BE2C (cell line): ENCODE measurements at regions not wholly inside any gene's neighbourhood (a gene's known extent, or its start where the extent isn't known, plus 50 kb on each side); places are given as distances from the start of the nearest gene placed in this dataset.

Experiments
- DNase-seq: peaks from one replicate; pipeline ENCODE4 v3.0.0-alpha.2; 2020
- H3K27me3 ChIP-seq: fragments of 250-450 bp; sonication (Bioruptor Pico); 2 replicates; pipeline ENCODE4 v1.5.1; 2020; ENCODE audit warnings: mild to moderate bottlenecking
- H3K36me3 ChIP-seq: fragments of 250-450 bp; sonication (Bioruptor Pico); 2 replicates; pipeline ENCODE4 v1.5.1; 2020; ENCODE audit warnings: mild to moderate bottlenecking
- H3K4me1 ChIP-seq: fragments of 250-450 bp; sonication (Bioruptor Pico); 2 replicates; pipeline ENCODE4 v1.5.1; 2020
- H3K4me3 ChIP-seq: 2 replicates; pipeline ENCODE4 v1.5.1; 2011; ENCODE audit warnings: low read depth, low read length
- H3K9me3 ChIP-seq: fragments of 250-450 bp; sonication (Bioruptor Pico); 2 replicates; pipeline ENCODE4 v1.5.1; 2020
- TF ChIP-seq, protein P1 (sequence below): IDR thresholded peaks from 2 replicates; pipeline ENCODE4 v1.5.1; 2012; ENCODE audit warnings: mild to moderate bottlenecking, low read depth, low read length

DNA sequence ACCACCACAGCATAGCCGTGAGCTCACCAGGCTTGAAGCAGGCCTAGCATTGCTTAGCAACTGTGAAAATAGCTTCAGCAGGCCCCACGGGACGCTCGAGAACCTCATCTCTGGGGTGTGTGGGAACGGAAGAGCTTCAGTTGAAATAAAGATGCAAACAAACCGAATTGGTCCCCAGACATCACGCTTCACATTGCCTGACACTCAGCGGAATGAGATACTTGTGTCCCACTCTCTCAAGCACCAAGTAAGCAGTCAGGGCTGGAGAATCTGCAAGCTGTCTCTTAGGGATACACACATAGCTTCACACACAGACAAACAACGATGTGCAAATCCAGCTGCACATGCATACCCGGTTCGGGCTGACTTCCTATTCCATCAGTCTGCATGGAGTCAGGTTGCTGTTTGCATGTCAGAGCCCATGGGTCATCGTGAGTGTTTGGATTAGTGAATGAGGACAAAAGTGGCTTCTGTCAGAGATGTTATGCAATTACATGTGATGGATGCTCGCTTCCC lies 205.7 kb downstream of the SNX19 start:
- no peaks in the 10 kb centered on the region for H3K36me3 ChIP-seq
- H3K4me3 ChIP-seq, result no peak overlapping the region
- no peaks in the 10 kb centered on the region for H3K4me1 ChIP-seq
- H3K27me3 ChIP-seq, result no peaks in the 10 kb centered on the region
- no peak for DNase-seq
- TF ChIP-seq, protein P1, sequence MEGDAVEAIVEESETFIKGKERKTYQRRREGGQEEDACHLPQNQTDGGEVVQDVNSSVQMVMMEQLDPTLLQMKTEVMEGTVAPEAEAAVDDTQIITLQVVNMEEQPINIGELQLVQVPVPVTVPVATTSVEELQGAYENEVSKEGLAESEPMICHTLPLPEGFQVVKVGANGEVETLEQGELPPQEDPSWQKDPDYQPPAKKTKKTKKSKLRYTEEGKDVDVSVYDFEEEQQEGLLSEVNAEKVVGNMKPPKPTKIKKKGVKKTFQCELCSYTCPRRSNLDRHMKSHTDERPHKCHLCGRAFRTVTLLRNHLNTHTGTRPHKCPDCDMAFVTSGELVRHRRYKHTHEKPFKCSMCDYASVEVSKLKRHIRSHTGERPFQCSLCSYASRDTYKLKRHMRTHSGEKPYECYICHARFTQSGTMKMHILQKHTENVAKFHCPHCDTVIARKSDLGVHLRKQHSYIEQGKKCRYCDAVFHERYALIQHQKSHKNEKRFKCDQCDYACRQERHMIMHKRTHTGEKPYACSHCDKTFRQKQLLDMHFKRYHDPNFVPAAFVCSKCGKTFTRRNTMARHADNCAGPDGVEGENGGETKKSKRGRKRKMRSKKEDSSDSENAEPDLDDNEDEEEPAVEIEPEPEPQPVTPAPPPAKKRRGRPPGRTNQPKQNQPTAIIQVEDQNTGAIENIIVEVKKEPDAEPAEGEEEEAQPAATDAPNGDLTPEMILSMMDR, result no peak
- no peaks in the 10 kb centered on the region; the same call in 1 of the 2 replicates for H3K9me3 ChIP-seq

- Histone ChIP-seq H3K36me3 (no peaks in the 10 kb centered on the region), H3K4me3 (no peak overlapping the region), H3K27me3 (no peaks in the 10 kb centered on the region), H3K4me1 (no peaks in the 10 kb centered on the region), H3K9me3 (no peaks in the 10 kb centered on the region; the same call in 1 of the 2 replicates)
- TF ChIP-seq, protein P1, result no peak
- no peak for DNase-seq
These were observed 205.1 kb downstream of the SNX19 start for GRCh38 chr11:130711193-130711592.

GRCh38 chr11:130712480-130712879 lies 203.8 kb downstream of the SNX19 start:
- Histone ChIP-seq H3K9me3 (no peaks in the 10 kb centered on the region; the same call in 1 of the 2 replicates), H3K4me1 (no peaks in the 10 kb centered on the region)
- TF ChIP-seq, protein P1, result no peak

GRCh38 chr11:130715085-130715876 lies 201.0 kb downstream of the SNX19 start:
- H3K9me3 ChIP-seq, result no peaks in the 10 kb centered on the region; the same call in 1 of the 2 replicates
- no peaks in the 10 kb centered on the region for H3K36me3 ChIP-seq
- no peaks in the 10 kb centered on the region for H3K4me1 ChIP-seq
- no peak for DNase-seq
- no peaks in the 10 kb centered on the region; the same call in 1 of the 2 replicates for H3K27me3 ChIP-seq
- H3K4me3 ChIP-seq, result no peak overlapping the region
- TF ChIP-seq, protein P1, result no peak

More at GRCh38 chr11:130712480-130712879, 203.8 kb downstream of the SNX19 start:
- no peaks in the 10 kb centered on the region; the same call in 1 of the 2 replicates for H3K27me3 ChIP-seq
- H3K36me3 ChIP-seq, result no peaks in the 10 kb centered on the region
- H3K4me3 ChIP-seq, result no peak overlapping the region
- no peak for DNase-seq

DNA sequence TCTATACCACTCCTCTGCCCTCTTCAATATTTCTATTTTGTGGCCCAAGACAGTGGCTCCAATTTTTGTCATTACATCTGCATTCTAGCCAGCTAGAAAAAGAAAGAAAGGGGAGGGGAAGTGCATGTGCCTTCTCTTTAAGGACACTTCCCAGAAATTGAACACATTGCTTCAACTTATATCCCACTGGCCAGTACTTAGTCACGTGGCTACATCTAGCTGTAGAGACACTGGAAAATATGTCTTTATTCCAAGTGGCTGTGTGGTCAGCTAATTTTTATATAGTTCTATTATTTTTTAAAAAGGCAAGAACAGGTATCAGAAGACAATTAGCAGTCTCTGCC lies 200.4 kb downstream of the SNX19 start:
- no peaks in the 10 kb centered on the region; the same call in 1 of the 2 replicates for H3K27me3 ChIP-seq
- no peak overlapping the region for H3K4me3 ChIP-seq
- no peaks in the 10 kb centered on the region; the same call in 1 of the 2 replicates for H3K9me3 ChIP-seq
- no peaks in the 10 kb centered on the region for H3K36me3 ChIP-seq
- no peaks in the 10 kb centered on the region for H3K4me1 ChIP-seq
- TF ChIP-seq, protein P1, result no peak
- no peak for DNase-seq

GRCh38 chr11:130718120-130718519 lies 198.2 kb downstream of the SNX19 start:
- H3K36me3 ChIP-seq, result no peaks in the 10 kb centered on the region
- H3K9me3 ChIP-seq, result no peaks in the 10 kb centered on the region
- TF ChIP-seq, protein P1, result no peak
- DNase-seq, result no peak
- H3K27me3 ChIP-seq, result no peaks in the 10 kb centered on the region; the same call in 1 of the 2 replicates
- H3K4me3 ChIP-seq, result no peak overlapping the region
- H3K4me1 ChIP-seq, result no peaks in the 10 kb centered on the region
